ENCODE measurements at regions not wholly inside any gene's neighbourhood (a gene's known extent, or its start where the extent isn't known, plus 50 kb on each side); places are given as distances from the start of the nearest gene placed in this dataset.

DNA sequence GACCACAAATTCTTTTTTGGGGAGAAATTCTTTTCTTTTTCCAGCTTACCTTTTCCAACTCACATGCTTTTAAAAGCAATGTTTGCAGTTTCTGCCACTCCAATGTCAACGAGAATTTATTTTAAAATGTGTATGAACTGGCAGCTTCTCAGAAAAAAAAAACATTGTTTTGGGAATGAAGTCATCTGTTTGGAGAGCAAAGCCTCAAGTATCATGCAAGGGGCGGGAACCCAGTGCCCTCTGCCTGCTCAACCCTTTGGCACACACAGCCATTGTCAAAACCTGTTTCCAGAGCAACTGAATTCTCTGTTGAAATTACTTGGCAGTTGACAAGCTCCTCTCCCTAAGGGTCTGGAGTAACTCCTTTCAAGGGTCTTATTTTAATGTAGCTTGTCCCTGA is 128.5 kb downstream of the QPCT start:
- DNase-seq, result no peak

DNA sequence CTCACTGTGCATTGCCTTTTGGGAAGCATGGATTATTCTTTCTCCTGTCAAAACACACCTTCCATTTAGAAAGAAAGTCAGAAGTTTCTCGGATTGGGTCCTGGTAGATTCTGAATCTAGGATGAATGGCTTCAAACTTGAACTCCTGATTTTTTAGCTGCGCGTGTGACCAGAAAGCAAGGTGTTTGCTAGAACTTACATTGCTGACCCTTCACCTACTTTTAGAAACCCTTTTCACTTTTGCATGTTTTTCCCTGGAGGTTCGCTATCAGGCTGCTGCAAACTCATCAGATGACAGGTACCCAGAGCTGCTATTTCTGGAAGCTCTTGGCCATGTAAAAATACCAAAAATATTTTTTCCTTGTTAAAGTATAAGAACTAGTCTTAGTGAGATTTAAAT is 132.0 kb downstream of the QPCT start:
- no peak for DNase-seq

- no peak for DNase-seq
These were observed 133.5 kb downstream of the QPCT start for GRCh38 chr2:37477921-37478320.

GRCh38 chr2:37481244-37481643 is 136.8 kb downstream of the QPCT start:
- DNase-seq, result no peak

DNA sequence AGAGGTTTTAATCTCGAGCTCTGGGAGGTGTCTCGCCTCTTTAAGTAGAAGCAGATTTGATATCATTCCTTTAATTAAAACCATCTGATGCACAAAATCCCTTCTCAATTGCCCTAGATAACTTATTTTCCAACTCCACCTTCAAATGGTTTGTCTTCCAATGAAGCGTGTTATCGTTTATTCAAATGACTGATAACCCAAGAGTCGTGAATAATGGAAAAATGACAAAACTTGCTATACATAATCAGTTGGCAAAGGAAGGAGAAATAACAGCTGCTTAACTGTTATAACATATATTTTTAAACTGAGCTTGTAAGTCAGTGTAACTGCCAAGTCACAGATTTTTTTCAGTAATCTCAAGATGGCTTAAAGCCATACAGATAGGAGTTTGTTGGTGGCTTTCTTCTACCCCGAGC is 144.6 kb downstream of the QPCT start:
- DNase-seq, result no peak

DNA sequence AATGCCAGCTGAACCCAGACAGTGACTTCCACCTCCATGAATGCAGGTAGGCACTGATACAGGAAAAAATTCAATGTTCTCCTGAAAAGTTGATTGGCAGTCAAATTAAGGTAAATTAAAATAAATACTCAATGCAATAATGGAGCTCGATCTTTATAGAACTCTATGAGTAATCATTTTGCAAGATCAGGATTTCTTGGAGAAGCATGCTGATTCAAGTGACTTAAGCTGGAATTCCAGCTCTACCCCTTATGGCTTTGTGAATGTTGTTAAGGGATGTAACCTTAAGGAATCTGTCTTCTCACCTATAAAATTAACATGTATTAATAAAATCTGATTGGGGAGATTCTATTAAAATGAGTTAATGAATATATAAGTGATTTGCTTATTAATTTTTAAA is 145.1 kb downstream of the QPCT start:
- DNase-seq, result no peak

DNA sequence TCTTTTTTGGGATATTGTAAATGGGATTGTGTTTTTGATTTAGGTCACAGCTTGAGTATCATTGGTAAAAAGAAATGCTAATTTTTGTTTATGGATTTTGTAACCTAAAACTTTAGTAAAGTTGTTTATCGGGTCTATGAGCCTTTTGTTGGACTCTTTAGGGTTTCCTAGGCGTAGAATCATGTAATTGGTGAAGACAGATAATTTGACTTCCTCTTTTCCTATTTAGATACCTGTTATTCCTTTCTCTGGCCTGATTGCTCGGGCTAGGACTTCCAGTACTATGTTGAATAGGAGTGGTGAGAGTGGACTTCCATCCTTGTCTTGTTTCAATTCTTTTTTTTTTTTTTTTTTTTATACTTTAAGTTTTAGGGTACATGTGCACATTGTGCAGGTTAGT is 149.0 kb downstream of the QPCT start:
- no peak for DNase-seq

DNA sequence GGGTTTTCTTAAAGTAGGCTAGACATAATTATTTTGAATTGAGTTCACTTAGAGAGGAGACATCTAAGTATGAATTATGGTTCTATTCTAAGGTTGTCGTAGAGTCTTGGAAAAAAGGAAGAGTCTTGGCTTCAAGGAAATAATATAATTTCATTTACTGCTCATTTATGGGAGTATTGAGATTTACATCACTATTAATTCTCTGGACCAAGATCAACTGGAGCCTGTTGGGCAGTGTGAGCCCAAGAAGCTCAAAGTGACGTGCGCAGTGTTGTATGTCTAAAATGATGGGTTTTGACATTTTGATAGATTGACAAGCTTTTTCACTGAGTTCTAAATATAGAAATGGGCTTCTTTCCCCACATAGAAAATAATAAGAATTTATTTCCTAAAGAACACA is 154.7 kb downstream of the QPCT start:
- no peak for DNase-seq

DNA sequence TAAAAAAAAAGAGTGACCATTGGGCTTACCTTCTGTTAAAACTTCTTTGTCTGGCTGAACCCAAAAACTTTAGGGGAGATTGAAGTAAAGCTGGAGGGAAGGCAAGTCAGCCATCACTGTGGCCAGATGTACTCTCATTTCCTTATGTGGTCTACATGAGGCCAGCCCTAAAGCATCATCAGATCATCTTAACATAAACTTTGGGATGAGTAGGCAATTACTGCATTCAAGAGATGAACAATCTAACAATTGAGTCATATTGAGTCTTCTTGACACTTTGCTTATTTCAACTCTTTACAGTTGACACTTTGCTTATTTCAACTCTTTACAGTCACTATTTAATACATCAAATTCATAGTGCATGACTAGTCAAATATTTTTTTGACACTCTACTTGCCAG is 155.6 kb downstream of the QPCT start:
- DNase-seq, result no peak

DNA sequence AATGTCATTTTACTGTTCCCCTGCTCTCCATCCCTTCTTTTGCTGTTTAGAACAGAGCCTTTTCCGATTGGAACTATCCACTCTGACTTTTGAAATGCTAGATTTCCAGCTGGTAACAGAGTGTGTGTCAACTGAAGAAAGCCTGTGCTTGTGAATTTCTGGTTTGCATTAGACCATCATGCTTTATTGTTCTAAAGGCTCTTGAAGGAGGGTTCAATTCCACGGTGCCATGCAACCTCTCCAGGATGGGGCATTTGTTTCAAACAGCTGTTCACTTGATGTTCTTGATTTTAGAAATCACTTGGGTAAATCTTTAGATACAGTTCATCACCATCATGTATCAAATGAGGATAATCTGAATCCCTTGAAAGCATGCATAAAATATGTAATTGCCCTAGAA is 156.7 kb downstream of the QPCT start:
- DNase-seq, result no peak

GRCh38 chr2:37506407-37507050 is 162.1 kb downstream of the QPCT start:
- no peak for DNase-seq

GRCh38 chr2:37507051-37507410 is 162.6 kb downstream of the QPCT start:
- no peak for DNase-seq

DNA sequence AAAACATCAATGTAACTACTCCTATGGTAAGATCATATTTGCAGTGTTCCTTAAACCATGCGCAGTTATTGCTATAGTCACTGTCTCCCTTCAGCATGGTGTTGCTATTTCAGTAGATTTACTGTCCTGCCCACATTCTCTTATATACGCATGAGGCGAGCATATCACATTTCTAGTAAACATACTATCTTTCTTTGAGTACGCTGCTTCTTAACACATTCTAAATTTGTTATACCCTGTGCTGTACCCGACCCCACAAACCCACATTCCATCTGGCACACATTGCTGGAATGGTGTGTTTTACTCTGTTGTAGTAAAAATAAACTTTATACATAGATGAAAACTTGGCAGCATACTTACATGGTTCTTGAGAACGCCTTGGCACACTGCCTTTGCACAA is 163.3 kb downstream of the QPCT start:
- no peak for DNase-seq

DNA sequence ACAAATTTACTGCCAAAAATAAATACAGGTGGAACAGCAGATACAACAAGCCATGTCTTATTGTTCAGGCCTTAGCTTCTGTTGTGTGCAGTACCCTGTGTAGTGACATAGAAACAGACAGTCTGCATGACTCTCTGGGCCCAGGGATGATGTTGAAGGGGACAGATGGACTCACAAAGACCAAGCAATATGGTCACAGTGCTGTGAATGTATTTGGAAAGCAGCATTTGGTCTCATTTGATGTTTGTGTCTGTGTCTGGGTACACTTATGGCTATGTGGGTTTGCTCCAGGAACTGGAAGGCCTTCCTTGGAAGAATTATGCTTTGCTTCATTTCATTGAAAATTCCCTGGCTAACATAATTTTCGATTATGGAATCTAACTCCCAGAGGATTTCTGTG is 158.5 kb downstream of the CDC42EP3 start:
- no peak for DNase-seq

DNA sequence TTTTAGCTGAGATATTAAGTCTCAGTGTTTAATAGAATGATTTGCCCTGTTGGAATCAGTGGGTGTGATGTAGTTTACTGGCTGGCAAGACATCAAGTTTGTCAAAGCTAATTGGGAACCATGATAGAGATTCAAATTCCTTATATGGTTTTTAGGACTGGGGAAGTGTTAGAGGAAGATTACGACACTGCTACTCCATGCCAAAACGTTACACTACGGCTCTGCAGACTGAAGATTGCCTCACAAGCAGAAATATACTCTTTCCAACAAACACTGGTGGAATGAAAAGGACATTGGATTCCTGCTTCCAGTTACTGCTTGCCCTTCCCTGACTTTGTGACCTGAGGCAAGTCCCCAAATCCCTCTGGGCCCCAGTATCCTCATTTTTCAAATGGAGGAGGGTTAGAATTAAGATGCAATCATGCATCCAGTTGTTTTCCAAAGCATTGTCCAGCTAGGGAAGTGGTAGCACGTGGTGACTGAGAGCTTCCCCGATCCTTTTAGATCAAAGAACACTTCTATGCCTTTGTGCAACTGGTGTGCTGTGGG is 147.6 kb downstream of the CDC42EP3 start:
- DNase-seq, result no peak

GRCh38 chr2:37526323-37526722 is 145.1 kb downstream of the CDC42EP3 start:
- DNase-seq, result no peak

DNA sequence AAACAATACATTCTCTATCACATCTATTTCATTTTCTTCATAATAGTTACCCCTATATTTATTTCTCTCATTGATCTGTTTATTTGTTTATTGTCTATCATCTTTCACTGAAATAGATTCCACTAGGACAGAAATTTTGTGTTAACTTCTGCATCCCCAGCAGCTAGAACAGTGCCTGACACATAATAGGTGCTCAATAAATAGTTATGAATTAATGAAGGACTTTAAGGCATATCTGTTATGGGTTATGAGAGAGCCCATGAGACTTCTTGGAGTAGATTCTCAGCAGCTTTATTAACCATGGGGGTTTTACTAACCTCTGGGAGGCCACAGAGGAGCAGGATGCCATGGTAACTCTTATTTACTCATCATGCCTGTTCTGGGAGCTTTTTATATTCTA is 144.6 kb downstream of the CDC42EP3 start:
- no peak for DNase-seq

DNA sequence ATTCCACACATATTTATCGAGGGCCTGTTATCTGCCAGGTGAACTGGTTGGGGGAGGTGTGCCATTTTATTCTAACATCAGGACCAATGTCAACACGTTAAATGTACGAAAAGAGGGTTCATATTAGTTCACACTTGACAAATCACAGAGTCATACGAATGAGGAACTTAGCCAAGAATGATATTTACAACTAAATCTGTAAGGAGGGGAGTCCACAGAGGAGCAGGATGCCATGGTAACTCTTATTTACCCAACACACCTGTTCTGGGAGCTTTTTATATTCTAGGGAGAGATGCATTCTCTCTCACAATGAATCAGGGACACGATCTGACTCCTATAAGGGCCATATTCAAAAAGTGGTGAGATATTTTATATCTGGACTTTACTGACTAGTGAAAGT is 144.1 kb downstream of the CDC42EP3 start:
- DNase-seq, result no peak

- no peak for DNase-seq
These were observed 141.5 kb downstream of the CDC42EP3 start for GRCh38 chr2:37529830-37530415.

DNA sequence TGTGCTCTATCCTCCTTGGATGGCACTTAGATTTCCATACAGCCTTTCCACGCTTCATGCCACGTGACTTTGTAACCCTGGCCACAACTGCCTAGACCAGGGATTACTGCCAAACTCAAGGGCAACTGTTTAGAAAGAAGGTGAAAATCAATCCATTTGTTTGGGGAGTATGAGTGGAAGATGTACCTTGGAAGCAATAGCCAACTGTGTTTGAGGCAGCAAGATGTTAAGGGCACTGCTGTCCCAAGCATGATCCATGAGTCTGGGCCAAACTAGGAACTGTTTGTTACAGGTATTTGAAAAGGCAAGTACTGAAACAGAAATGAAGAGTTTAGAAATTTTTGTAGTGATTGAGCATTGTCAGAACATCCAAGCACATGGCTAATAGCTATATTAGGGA is 138.9 kb downstream of the CDC42EP3 start:
- DNase-seq, result no peak

- no peak for DNase-seq
These were observed 134.1 kb downstream of the CDC42EP3 start for GRCh38 chr2:37537316-37537715.

- no peak for DNase-seq
These were observed 129.9 kb downstream of the CDC42EP3 start for GRCh38 chr2:37541516-37541915.

DNA sequence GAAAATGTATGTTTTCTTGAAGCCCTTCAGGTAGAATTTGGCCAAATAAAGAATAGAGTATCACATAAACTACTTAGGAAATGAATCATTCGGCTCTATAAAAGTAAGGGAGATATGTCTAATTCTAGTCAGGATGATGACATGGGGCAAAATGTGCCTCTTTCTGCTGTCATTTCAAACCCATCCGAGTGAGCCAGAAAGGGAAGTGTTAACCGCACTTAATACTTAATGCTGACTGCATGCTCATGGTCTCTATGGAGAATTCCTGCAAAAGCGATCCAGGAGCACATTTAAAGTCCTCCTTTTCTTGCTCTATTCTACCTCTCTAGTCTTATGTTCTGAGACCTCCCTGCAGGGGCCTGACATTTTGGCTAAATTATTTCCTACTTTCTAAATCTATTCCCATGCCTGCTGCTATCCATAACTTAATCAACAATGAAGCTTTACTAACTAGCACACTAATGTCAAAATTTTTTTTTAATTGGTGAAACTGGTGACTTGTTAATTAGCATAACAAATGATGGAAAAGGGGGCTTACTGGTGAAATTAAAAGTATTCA is 127.4 kb downstream of the CDC42EP3 start:
- no peak for DNase-seq

GRCh38 chr2:37544591-37545031 is 126.8 kb downstream of the CDC42EP3 start:
- DNase-seq, result no peak

- DNase-seq, result no peak
These were observed 121.8 kb downstream of the CDC42EP3 start for GRCh38 chr2:37549598-37549997.
